NCI-H82 treated with DMSO at 0.1 percent for 48 hours (cell line): ENCODE measurements at regions not wholly inside any gene's neighbourhood (a gene's known extent, or its start where the extent isn't known, plus 50 kb on each side); places are given as distances from the start of the nearest gene placed in this dataset.
"Not testable (repeated sequence)": the region's sequence is repeated elsewhere in the genome, so short reads cannot be mapped to it uniquely, and the experiment has no call there.

Experiments
- DNase-seq: peaks from one replicate; lab custom pipeline; 2025; ENCODE audit not compliant: unreplicated experiment; lab: John Stamatoyannopoulos, UW

DNA sequence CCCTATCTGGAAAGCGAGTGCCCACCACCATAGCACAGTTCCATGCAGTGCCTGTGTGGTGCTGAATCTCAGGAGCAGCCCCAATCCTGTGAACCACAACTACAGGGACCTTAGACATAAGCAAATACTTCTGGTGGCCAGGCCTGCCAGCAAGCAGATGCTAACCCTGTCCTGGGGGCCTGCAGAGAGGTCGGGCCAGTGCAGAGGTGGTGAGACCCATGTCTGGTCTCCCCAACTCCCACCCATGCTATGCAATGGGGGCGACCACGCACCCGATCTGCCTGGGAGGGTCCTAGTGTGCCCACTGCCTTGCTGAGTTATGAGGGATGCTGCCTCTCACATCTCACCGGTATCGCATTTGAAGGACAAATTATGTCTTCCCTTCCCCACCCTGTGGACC lies 151.6 kb upstream of the ZNF337 start:
- DNase-seq, result no peak

DNA sequence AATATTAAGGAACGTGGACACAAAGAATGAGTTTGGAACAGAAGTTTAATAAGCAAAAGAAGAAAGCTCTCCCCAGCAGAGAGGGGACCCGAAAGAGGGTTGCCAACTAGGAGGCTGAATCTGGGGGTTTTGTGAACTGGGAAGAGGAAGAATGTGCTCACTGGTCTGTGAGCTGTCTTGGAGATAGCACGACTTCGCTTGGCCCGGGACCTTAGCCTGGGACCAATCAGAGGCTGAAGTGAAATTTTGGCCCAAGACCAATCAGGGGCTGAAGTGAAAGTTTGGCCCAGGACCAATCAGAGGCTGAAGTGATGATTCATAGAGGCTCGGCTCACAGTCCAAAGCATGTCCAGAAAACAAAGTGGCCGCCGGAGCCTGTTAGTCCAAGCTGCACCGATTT lies 148.0 kb upstream of the ZNF337 start:
- not testable (repeated sequence) for DNase-seq

DNA sequence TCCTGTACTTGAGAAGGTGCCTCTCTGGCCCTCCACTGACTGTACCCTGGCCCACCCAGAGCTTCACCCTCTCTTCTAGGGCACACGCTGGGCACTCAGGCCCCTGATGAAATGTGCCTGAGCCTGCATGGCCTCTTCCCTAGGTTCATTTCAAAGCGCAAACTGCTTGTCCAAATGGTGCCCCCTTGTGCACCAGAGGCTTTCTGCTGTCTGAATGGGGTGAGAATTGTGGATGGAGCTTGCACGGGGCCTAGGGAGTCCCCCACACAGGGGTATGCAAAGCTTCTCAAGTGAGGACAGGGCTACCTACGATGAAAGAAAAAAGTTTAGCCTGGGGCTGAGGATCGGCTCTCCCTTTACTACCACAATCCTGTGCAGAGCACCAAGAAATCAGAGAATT lies 116.9 kb upstream of the ZNF337 start:
- not testable (repeated sequence) for DNase-seq

DNA sequence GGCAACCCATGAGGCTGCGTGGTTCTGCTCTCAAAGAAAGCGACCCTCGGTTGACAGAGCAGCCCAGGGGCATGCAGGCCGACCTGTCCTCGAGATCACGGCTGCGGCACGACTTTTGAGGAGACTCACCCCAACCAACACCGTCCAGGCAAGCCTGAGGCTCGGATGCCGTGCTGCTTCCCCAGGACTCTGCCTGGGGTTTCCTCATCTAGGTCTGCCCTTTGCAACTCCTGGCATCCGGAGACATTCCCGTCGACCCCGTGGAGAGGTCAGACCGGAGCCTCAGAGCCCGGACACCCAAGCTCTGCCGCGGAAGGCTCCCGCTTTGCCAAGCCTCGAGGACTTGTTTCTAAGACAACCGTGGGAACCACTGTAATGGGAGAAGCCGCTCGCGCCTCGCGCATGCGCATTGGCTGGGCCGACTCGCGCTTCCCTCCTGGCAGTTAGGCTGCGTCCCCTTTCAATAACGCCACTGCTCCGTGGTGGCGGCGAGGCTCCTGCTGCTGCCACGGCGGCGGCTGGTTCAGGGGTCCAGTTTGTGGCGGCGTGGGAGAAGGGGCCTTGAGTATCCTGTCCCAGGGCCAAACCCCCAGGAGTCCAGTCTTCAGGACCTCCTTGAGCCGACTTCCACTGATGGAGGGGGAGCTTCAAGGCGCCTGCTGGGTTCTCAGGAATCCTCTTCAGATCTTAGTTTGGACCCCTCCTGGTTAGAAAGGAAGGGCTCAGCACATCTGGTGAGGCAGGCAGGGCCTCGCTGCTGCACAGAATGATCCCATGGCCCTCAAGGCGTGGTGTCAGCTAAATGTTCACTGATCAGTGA lies 101.7 kb upstream of the ZNF337 start:
- not testable (repeated sequence) for DNase-seq

DNA sequence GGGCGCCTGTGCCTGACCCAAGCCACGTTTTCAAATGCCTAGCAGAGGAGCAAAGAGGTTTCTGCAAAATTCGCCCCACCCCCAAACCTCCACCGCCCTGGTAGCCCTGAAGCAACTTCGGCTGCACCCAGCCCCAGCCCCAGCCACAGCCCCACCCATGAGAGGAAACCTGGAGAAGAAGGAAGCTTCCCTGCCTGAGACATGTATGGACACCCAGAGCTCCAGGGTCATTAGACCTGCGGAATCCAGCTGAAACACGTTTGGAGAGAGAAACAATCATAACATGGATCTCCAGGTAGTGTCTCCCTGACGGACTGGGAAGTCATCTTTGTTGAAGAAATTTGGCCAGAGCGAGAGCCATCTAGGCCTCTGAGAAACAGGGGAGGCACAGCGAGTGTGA lies 100.4 kb upstream of the ZNF337 start:
- DNase-seq, result not testable (repeated sequence)

DNA sequence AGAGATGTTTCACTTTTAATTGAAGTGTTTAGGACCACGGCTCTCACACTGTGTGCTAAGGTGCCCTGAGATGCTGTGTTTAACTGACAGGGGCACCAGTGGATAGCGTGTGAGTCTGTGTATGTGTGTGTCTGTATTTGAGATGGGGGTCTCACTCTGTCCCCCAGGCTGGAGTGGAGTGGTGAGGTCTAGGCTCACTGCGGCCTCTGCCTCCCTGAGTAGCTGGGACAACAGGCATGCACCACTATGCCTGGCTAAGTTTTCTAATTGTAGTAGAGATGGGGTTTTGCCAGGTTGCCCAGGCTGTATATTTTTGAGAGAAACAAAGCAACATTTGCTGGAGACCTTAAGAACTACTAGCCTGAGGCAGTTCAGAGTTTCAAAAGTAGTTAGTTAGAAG lies 80.6 kb upstream of the ZNF337 start:
- not testable (repeated sequence) for DNase-seq

DNA sequence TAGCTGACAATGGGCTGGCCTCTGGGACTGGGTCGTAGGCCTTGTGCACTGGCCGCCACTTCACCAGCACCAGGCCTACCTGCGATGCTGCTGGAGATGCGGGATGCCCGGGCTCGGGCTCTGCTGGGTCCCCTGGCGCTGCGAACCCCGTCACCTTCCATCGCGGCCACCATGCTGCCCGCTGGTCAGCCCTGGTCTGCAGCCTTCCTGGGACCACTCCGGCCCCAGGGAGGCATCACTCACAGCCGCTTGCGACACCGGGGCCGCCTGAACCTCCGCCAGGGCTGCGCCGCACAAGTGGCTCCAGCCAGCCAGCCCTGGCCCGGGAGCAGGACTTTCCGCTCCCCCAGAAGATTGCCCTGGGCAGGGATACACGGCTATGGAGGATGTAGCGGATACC lies 78.1 kb upstream of the ZNF337 start:
- DNase-seq, result not testable (repeated sequence)

DNA sequence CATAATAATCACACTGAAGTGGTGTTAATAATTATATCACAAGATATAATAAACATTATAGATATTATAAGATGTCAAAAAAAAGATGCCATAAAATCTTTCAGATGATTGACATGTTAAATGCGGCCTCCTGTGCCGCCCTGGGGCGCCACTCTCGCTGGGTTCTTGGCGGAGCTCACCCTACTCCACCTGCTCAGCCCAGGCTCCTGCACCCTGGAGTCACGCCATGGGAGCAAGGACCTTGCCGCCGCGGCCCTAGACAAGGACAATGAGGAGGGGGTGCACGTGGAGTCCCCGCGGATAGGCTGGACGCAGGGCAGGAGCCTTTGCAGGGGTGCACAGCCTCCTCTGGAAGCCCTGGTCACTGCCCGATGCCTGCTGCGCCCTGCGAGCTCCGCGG lies 77.5 kb upstream of the ZNF337 start:
- DNase-seq, result not testable (repeated sequence)

DNA sequence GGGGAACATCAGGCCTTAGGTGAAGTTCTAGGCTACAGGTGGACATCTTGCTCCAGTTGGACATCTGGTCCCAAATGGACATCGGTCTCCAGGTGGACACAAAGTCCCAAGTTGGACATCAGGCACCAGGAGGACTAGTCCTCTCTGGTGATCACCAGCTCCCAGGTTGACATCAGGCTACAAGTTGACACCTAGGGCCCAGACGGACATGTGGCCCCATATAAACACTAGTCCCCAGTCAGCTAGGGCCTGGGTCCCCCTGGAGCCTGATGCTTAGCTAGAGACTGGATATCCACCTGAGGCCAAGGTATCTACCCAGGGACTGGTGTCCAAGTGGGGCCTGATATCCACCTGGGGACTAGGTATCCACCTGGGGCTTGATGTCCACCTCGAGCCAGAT lies 75.8 kb upstream of the ZNF337 start:
- DNase-seq, result not testable (repeated sequence)

DNA sequence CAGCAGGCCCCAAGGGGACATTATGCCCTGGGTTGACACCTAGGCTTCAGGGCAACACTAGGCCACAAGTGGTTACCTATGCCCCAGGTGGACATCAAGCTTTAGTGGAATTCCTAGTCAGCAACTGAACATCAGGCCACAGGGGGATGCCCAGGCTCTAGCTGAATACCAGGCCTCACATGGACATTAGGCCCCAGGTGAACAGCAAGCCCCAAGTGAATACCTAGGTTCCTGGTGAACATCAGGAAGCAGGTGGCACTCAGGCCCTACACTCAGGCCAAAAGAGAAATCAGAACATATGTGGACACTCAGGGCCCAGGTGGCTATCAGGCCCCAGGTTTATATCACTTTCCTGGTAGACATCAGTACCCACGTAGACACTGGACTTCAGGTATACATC lies 75.2 kb upstream of the ZNF337 start:
- not testable (repeated sequence) for DNase-seq

DNA sequence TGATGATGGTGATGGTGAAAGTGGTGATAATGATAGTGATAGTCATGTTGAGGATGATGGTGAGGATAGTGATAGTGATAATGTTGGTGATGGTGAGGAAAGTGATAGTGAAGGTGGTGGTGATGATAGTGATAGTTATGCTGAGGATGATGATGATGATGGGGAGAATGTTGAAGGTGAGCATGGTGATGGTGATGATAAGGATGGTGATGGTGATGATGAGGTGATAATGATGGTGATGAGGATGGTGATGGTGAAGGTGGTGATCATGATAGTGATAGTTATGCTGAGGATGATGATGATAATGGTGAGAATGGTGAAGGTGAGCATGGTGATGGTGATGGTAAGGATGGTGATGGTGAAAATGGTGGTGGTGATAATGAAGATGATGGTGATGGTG lies 64.9 kb upstream of the ZNF337 start:
- no peak for DNase-seq

DNA sequence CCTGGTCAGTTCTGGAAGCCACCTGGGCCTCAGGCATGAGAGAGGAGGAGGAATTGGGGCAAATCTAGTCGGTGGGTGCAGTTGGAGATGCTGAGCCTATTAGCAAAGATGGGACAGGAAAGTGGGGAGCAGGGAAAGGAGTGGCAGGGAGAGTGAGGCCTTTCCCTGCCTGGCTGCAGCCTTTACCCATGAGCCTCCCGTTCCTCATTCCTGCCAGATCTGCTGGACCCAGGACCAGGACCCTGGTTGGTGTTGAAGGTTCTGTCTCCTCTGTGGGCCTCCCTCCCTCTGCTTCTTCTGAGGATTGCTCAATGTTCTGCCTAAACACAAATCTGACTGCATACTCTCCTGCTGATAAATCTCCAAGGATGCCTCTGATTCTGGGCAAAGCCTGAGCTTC lies 64.4 kb upstream of the ZNF337 start:
- not testable (repeated sequence) for DNase-seq

DNA sequence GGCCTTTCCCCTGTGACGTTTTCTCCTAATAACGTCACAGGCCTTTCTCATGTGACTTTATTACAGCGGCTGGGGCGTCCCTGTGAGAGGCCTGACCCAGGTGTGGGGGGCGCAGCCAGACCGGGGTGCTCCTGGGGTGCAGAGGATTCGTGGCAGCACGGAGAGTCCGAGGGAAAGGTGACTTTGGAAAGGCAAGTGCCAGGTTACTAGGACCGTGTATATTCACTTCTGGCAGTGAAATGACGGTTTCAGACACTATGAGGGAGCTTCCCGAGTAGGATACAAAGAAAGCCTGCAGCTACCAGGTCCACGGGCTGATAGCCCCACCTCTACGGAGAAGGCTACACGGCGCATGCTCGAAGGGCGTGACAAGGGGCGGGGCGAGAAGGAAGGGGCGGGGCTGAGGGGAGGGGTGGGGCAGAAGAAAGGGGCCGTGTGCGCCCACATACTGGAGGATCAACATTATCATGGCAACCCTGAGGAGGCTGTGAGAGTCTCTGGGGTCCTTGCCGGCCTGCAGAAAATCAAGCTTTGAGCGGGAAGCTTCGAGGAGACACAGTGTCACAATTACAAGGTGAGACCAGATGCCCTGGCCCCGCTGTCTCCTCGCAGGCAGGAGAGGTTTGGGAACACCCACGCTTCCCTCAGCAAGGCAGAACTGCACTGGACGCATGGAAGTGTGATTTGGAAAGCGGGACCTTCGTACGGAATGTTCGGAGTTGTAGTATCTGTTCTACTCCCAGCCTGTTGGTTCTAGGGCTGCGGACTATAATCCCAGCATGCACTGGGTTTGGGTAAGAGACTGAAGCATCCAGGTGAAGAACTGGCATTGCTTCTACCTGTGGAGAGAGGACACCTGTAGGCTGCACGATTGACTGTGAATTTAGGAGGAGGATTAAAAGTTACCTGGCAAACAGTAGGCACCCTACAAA lies 54.4 kb upstream of the ZNF337 start:
- DNase-seq, result no peak

DNA sequence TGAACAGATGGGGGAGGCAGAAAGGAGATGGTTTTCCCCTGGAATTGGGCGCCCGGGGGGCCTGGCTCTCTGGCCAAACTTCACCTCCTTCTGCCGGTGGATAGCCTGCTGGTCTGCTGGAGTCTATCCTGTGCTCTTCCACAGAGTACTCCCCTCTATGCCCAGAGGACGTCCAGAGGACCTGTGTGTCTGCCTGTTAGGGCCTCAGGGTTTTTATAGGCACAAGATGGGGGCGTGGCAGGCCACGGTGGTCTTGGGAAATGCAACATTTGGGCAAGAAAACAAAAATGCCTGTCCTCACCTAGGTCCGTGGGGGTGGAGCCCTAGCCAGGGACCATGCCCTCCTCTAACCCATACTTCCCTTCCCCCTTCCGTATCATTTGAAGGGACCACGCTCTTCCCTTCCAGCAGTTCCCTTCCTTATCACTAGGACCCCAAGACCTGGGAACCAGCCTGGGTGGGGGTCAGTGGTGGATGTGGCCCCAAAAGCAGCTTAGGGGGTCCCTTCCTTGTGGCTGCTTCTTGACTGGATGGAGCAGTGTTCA lies 53.6 kb upstream of the ZNF337 start:
- no peak for DNase-seq

DNA sequence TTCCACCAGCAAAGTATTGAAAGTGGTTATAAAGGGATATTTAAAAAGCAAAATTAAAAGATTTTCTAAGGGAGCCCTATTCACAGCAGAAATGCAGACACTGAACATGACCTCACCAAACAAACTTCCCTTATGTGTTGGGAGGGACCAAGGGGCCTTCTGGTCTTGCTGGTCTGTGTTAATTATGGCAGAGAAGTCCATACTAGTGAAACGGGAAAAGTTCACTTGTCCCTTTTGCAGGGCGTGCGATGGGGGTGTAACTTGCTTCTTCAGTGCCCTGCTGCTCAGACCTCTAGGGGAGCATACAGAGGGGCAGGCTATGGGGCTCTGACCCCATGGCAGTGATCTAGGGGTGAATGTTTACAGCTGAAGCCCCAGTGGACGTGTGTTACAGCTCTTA lies 53.0 kb upstream of the ZNF337 start:
- DNase-seq, result no peak
